ENCODE measurements at regions not wholly inside any gene's neighbourhood (a gene's known extent, or its start where the extent isn't known, plus 50 kb on each side); places are given as distances from the start of the nearest gene placed in this dataset.

DNA sequence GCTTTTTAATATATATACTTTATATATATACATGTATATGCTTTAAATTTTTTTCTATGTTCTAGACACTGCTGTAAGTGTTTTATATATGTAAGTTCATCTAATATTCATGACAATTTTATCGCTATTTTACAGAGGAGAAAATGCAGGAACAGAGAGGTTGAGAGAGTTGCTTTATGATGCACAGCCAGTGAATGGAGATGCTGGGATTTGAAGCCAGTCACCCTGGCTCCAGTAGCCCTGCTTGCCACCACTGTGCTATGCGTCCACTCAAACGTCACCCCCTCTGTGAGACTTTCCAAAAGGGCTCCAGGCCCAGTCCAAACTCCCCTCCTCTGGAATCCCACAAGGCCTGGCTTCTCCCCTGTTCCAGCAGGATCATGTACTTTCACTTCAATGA is 91.0 kb upstream of the GRIK3 start:
- TF ChIP-seq POLR2AphosphoS5 (IDR thresholded peaks at IDR 0.05; ENCODE audit: insufficient read depth, low read depth, low read length) (no peak), MAX (IDR thresholded peaks at IDR 0.05; ENCODE audit: insufficient read depth, insufficient read length) (no peak)

Data from endothelial cell of umbilical vein (primary cell).